ENCODE measurements at regions not wholly inside any gene's neighbourhood (a gene's known extent, or its start where the extent isn't known, plus 50 kb on each side); places are given as distances from the start of the nearest gene placed in this dataset.

- DNase-seq (ENCODE audit: low read depth): no peak
- no peak overlapping the region for H3K4me3 ChIP-seq (ENCODE audit: low read depth, low read length)
- no peak for TF ChIP-seq CTCF (conservative IDR thresholded peaks at IDR 0.05; ENCODE audit: low read depth, low read length)
Observed at GRCh38 chr4:116952530-116953136, 132.7 kb downstream of the TRAM1L1 start.

GRCh38 chr4:116949856-116950255, 135.5 kb downstream of the TRAM1L1 start:
- no peak for DNase-seq (ENCODE audit: low read depth)
- no peak overlapping the region for H3K4me3 ChIP-seq (ENCODE audit: low read depth, low read length)
- no peak for TF ChIP-seq CTCF (conservative IDR thresholded peaks at IDR 0.05; ENCODE audit: low read depth, low read length)

- no peak overlapping the region for H3K4me3 ChIP-seq (ENCODE audit: low read depth, low read length)
- no peak for TF ChIP-seq CTCF (conservative IDR thresholded peaks at IDR 0.05; ENCODE audit: low read depth, low read length)
- no peak for DNase-seq (ENCODE audit: low read depth)
Observed at GRCh38 chr4:116942315-116942714, 143.1 kb downstream of the TRAM1L1 start.

- no peak for TF ChIP-seq CTCF (conservative IDR thresholded peaks at IDR 0.05; ENCODE audit: low read depth, low read length)
- H3K4me3 ChIP-seq (ENCODE audit: low read depth, low read length): no peak overlapping the region
- no peak for DNase-seq (ENCODE audit: low read depth)
Observed at GRCh38 chr4:116930329-116930728, 155.0 kb downstream of the TRAM1L1 start.

- peak; percentile 12 for DNase-seq (ENCODE audit: low read depth)
- TF ChIP-seq CTCF (conservative IDR thresholded peaks at IDR 0.05; ENCODE audit: low read depth, low read length): peak; percentile 40
- no peak overlapping the region for H3K4me3 ChIP-seq (ENCODE audit: low read depth, low read length)
Observed at GRCh38 chr4:116926631-116927295, 158.6 kb downstream of the TRAM1L1 start.

- TF ChIP-seq CTCF (conservative IDR thresholded peaks at IDR 0.05; ENCODE audit: low read depth, low read length): no peak
- DNase-seq (ENCODE audit: low read depth): no peak
- H3K4me3 ChIP-seq (ENCODE audit: low read depth, low read length): peak overlapping the region; percentile 51
Observed at GRCh38 chr4:116925900-116926457, 159.4 kb downstream of the TRAM1L1 start.

Measured in epithelial cell of proximal tubule (primary cell).